ENCODE measurements at regions not wholly inside any gene's neighbourhood (a gene's known extent, or its start where the extent isn't known, plus 50 kb on each side); places are given as distances from the start of the nearest gene placed in this dataset.

DNA sequence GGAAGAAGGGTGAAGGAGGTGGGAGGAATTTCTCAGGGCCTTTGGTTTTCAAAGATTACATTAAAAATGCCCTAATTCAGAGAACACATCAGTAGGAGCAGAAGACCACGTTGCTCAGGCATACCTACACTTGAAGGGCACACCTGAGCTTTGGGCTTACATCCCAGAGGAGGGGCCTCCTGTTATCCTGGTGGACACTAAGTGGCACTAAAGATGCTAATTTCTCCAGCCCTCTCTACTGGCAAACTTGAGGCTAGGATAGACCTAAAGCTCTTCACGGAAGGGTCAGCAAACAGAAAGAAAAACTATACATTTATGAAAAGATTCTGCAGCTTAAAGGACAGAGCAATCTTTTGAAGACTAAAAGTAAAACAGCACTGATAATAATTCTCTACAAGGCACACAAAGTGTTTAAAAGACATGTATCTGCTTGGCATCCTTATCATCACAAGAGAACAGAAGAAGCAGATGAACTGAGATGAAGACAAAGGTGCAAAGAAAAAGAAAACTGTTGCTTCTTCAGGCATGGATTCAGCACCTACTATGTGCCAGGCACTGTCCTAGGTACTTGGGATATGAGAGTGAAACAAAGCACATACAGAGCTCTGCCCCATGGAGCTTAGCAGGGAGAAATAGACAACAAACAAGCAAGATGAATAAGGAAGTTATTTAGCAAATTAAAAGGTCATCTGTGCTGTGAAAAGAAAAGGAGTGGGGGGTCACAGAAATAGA is 137.5 kb downstream of the NUAK1 start:
- DNase-seq (ENCODE audit: low read depth in 3 of 3, low spot score in 2 of 3) = no peak

DNA sequence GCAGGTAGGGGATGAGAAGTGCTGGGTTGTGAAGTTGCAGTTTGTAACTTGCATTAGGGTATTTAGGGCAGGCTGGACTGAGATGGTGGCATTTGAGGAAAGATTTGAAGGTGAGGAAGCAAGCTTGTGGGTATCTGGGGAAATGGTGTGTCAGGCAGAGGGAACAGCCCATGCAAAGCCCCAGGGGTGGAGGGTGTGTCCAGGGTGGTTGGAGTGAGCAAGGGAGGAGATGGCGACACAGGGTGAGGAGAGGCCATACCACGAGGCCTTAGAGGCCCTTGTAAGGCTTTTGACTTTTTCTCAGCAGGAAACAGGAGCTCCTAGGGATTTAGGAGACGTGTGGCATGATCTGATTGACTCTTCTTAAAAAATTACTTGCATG is 136.9 kb downstream of the NUAK1 start:
- DNase-seq (ENCODE audit: low read depth in 3 of 3, low spot score in 2 of 3) = no peak

DNA sequence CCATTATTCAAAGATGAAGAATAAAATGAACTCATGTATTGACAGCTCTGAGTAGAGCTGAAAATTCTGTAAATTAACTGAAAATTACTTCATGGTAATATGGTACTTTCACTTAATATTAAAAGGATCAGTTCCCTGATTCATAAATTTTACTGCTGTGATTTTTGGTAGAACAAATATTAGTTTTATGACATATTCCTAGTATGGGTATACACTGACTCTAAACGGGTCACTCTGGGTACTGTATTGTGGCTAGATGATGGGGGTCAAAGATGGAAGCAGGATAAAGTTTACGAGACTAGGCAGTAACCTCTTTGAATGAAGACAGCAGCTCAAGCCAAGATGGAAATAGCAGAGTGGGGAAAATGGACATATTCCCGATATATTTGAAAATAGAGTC is 135.5 kb downstream of the NUAK1 start:
- DNase-seq (ENCODE audit: low read depth in 3 of 3, low spot score in 2 of 3) = no peak

DNA sequence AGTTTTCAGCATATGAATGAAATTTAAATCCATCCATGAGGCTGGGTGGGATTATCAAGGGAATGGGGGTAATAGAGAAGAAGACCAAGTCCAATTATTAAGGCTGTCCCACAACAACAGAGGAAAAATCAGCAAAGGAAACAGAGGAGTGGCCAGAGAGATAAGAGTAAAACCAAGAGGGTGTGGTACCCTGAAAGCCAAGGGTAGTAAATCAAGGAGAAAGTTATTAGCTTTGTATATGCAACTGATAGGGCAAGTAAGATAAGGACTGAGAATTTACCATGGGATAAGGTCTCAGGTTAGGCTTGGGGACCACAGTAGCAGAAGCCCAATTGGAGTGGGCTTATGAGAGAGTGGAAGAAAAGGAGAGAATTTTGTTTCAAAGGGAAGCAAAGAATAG is 134.5 kb downstream of the NUAK1 start:
- DNase-seq (ENCODE audit: low read depth in 3 of 3, low spot score in 2 of 3) = no peak

DNA sequence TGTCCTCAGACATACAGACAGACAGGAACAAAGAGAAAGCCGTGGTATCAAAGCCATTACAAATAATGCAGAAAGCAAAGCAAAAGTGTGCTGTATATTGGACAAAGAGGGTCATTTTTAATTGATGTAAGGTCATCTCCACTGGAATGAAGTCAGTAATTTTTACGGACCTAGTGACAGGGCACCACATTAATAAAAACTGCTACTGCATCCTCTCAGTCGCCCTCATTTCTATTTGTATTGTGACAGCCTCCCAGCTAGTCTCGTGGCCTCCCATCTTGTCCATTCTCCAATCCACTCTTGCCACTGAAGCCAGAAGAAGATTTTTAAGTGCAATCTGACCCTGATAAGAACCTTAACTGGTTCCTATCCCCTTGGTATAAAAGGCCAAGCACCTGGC is 132.4 kb downstream of the NUAK1 start:
- no peak for DNase-seq (ENCODE audit: low read depth in 3 of 3, low spot score in 2 of 3)

DNA sequence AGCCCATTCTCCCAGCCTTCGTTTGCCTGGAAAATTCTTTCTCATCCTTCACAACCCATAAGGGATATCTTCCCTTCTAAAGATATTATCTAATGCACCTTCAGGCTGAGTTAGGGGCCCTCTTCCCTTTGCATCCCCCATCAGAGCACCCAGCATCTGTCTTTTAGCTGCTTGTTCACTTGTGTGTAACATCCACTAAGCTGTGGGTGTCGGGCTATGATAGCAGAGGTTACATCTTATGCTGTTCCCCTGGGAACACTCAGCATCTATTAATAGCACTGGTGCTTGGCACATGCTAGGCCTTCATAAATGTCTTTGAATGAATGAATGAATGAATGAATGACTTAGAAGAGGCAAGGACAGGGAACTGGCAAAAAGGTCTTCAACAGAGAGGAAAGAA is 131.8 kb downstream of the NUAK1 start:
- DNase-seq (ENCODE audit: low read depth in 3 of 3, low spot score in 2 of 3) = no peak

DNA sequence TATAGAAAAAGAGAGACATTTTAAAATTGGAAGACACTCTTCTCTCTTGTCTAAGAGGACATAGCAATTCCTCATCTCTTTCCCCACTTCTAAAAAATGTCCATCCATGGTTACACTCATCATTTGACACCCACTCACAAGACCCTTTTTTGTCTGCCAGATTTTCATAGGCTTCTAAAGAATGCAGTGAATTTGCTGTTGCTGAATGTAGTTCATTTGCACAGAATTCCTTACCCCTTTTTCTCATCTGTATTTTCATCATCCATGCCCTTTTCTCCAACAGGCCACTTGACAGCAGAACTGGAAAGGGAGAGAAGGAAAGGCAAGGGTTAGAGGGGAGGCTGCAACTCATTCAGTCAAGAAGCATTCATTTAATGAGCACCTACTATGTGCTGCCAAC is 128.0 kb downstream of the NUAK1 start:
- DNase-seq (ENCODE audit: low read depth in 3 of 3, low spot score in 2 of 3) = no peak
